HepG2 (cell line): ENCODE measurements at regions not wholly inside any gene's neighbourhood (a gene's known extent, or its start where the extent isn't known, plus 50 kb on each side); places are given as distances from the start of the nearest gene placed in this dataset.

Experiments
- CBFB ChIP-seq: sonication (generic); formaldehyde crosslinking; IDR thresholded peaks from 2 replicates; pipeline ENCODE4 v1.4.0; 2020; ENCODE audit warnings: missing genetic modification reagents
- FOSL1 ChIP-seq: sonication (generic); formaldehyde crosslinking; IDR thresholded peaks from 2 replicates; pipeline ENCODE4 v1.9.0; 2021; ENCODE audit warnings: missing genetic modification reagents, borderline replicate concordance
- GABPA ChIP-seq, 2 experiments: IDR thresholded peaks; 2 replicates each; pipeline ENCODE4 v1.6.1; 2011 to 2016; ENCODE audit warnings: low read depth in 2 of 2, low read length in 1 of 2, missing biosample characterization in 1 of 2, missing genetic modification characterization in 1 of 2
- HIC2 ChIP-seq: sonication (generic); formaldehyde crosslinking; IDR thresholded peaks from 2 replicates; pipeline ENCODE4 v1.9.0; 2022; ENCODE audit warnings: low read depth, missing genetic modification reagents
- HNRNPK ChIP-seq: fragments of 200-400 bp; formaldehyde crosslinking; IDR thresholded peaks from 2 replicates; pipeline ENCODE4 v1.6.1; 2018; ENCODE audit warnings: low read length, low read depth, moderate library complexity, mild to moderate bottlenecking; ENCODE audit not compliant: poor library complexity, severe bottlenecking
- KAT7 ChIP-seq: IDR thresholded peaks from 2 replicates; pipeline ENCODE4 v1.6.1; 2018; ENCODE audit warnings: borderline replicate concordance, missing compliant biosample characterization
- KDM1A ChIP-seq: IDR thresholded peaks from 2 replicates; pipeline ENCODE4 v1.6.1; 2016; ENCODE audit warnings: missing compliant biosample characterization
- KDM2A ChIP-seq: sonication (generic); formaldehyde crosslinking; IDR thresholded peaks from 2 replicates; pipeline ENCODE4 v1.4.0; 2020; ENCODE audit warnings: low read depth, missing genetic modification reagents, borderline replicate concordance
- MAFK ChIP-seq, 2 experiments: IDR thresholded peaks in 1 of 2; conservative IDR thresholded peaks in 1 of 2; 2 replicates each; pipeline ENCODE4 v1.6.1; 2011; ENCODE audit warnings: improper control_type of control experiment in 2 of 2, low read length in 2 of 2
- MLLT10 ChIP-seq: sonication (generic); formaldehyde crosslinking; IDR thresholded peaks from 2 replicates; pipeline ENCODE4 v1.4.0; 2020; ENCODE audit warnings: missing genetic modification reagents
- PATZ1 ChIP-seq: sonication (generic); formaldehyde crosslinking; IDR thresholded peaks from 2 replicates; pipeline ENCODE4 v1.4.0; 2020; ENCODE audit warnings: missing genetic modification reagents
- POLR2A ChIP-seq, 2 experiments: IDR thresholded peaks; 2 replicates each; pipeline ENCODE4 v1.6.1; 2011; ENCODE audit warnings: low read depth in 2 of 2, low read length in 2 of 2, mild to moderate bottlenecking in 1 of 2, moderate library complexity in 1 of 2; ENCODE audit not compliant: insufficient read depth in 1 of 2
- SMAD9 ChIP-seq: sonication (generic); formaldehyde crosslinking; IDR thresholded peaks from 2 replicates; pipeline ENCODE4 v1.5.1; 2020; ENCODE audit warnings: mild to moderate bottlenecking, missing genetic modification reagents
- SOX5 ChIP-seq: IDR thresholded peaks from 2 replicates; pipeline ENCODE4 v1.6.1; 2016; ENCODE audit warnings: borderline replicate concordance
- STAT5B ChIP-seq: sonication (generic); formaldehyde crosslinking; IDR thresholded peaks from 2 replicates; pipeline ENCODE4 v1.4.0; 2020; ENCODE audit warnings: missing genetic modification reagents
- TCF7 ChIP-seq: sonication (generic); IDR thresholded peaks from 2 replicates; pipeline ENCODE4 v1.6.1; 2016; ENCODE audit warnings: antibody characterized with exemption, low read depth
- TEAD3 ChIP-seq: optimal IDR thresholded peaks from 2 replicates; pipeline ENCODE3; 2016; ENCODE audit warnings: borderline replicate concordance
- ZNF121 ChIP-seq: sonication (generic); formaldehyde crosslinking; IDR thresholded peaks from 2 replicates; pipeline ENCODE4 v1.5.0; 2020; ENCODE audit warnings: mild to moderate bottlenecking, missing genetic modification reagents
- ZNF33A ChIP-seq: sonication (generic); formaldehyde crosslinking; IDR thresholded peaks from 2 replicates; pipeline ENCODE4 v1.5.1; 2020; ENCODE audit warnings: missing genetic modification reagents, mild to moderate bottlenecking, moderate library complexity, borderline replicate concordance
- ZNF563 ChIP-seq: sonication (generic); formaldehyde crosslinking; IDR thresholded peaks from 2 replicates; pipeline ENCODE4 v1.8.0; 2022; ENCODE audit warnings: mild to moderate bottlenecking, moderate library complexity, missing genetic modification reagents
- ZNF644 ChIP-seq: IDR thresholded peaks from 2 replicates; pipeline ENCODE4 v1.6.1; 2016; ENCODE audit warnings: low read depth
- ZNF746 ChIP-seq: sonication (generic); formaldehyde crosslinking; IDR thresholded peaks from 2 replicates; pipeline ENCODE4 v1.8.0; 2022; ENCODE audit warnings: mild to moderate bottlenecking, missing genetic modification reagents
- TF ChIP-seq, protein P1 (sequence below): sonication (generic); formaldehyde crosslinking; IDR thresholded peaks from 2 replicates; pipeline ENCODE4 v1.4.0; 2020; ENCODE audit warnings: missing genetic modification reagents

- TF ChIP-seq ZNF746 (CRISPR knock-in tag): no peak
- no peak for TF ChIP-seq STAT5B (CRISPR knock-in tag)
- peak in 1 of 2 experiments; percentile 51; a peak in 2 of 4 replicates for TF ChIP-seq POLR2A (IDR thresholded peaks at IDR 0.05; ENCODE audit: insufficient read depth in 1 of 2, low read depth in 2 of 2, low read length in 2 of 2)
- TF ChIP-seq SMAD9 (CRISPR knock-in tag): no peak
- peak; percentile 61 to 71 for TF ChIP-seq MAFK (conservative IDR thresholded peaks at IDR 0.05 in 1 of 2, IDR thresholded peaks at IDR 0.05 in 1 of 2; ENCODE audit: low read length in 2 of 2)
- TF ChIP-seq PATZ1 (CRISPR knock-in tag): peak; percentile 13; the same call in 1 of the 2 replicates
- peak; percentile 89; the same call in 1 of the 2 replicates for TF ChIP-seq SOX5 (CRISPR knock-in tag)
- TF ChIP-seq HNRNPK: no peak
- TF ChIP-seq, protein P1, sequence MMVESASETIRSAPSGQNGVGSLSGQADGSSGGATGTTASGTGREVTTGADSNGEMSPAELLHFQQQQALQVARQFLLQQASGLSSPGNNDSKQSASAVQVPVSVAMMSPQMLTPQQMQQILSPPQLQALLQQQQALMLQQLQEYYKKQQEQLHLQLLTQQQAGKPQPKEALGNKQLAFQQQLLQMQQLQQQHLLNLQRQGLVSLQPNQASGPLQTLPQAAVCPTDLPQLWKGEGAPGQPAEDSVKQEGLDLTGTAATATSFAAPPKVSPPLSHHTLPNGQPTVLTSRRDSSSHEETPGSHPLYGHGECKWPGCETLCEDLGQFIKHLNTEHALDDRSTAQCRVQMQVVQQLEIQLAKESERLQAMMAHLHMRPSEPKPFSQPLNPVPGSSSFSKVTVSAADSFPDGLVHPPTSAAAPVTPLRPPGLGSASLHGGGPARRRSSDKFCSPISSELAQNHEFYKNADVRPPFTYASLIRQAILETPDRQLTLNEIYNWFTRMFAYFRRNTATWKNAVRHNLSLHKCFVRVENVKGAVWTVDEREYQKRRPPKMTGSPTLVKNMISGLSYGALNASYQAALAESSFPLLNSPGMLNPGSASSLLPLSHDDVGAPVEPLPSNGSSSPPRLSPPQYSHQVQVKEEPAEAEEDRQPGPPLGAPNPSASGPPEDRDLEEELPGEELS (CRISPR knock-in tag): 0 out of 2 replicates have a peak, but pooled peaks have one; percentile 9
- peak; percentile 55 for TF ChIP-seq TEAD3 (CRISPR knock-in tag)
- TF ChIP-seq GABPA (IDR thresholded peaks at IDR 0.05; ENCODE audit: low read depth, low read length): no peak
- peak; percentile 56; the same call in 1 of the 2 replicates for TF ChIP-seq GABPA (CRISPR knock-in tag; IDR thresholded peaks at IDR 0.05; ENCODE audit: low read depth)
- 0 out of 2 replicates have a peak, but pooled peaks have one; percentile 26 for TF ChIP-seq CBFB (CRISPR knock-in tag)
- peak; percentile 29; the same call in 1 of the 2 replicates for TF ChIP-seq KDM2A (CRISPR knock-in tag)
- TF ChIP-seq KAT7 (CRISPR knock-in tag): no peak
- no peak for TF ChIP-seq ZNF121 (CRISPR knock-in tag)
- TF ChIP-seq FOSL1 (CRISPR knock-in tag): peak; percentile 66; the same call in 1 of the 2 replicates
- no peak for TF ChIP-seq MLLT10 (CRISPR knock-in tag)
- peak; percentile 73 for TF ChIP-seq TCF7
- no peak for TF ChIP-seq ZNF33A
- TF ChIP-seq KDM1A: peak; percentile 60; the same call in 1 of the 2 replicates
- no peak for TF ChIP-seq ZNF563 (CRISPR knock-in tag)
- TF ChIP-seq HIC2 (CRISPR knock-in tag): peak; percentile 63; the same call in 1 of the 2 replicates
- peak; percentile 47; the same call in 1 of the 2 replicates for TF ChIP-seq ZNF644 (CRISPR knock-in tag)
These were observed 99.4 kb upstream of the JUN start (continued) for GRCh38 chr1:58883037-58883887.
